DND-41 (cell line): ENCODE measurements at regions not wholly inside any gene's neighbourhood (a gene's known extent, or its start where the extent isn't known, plus 50 kb on each side); places are given as distances from the start of the nearest gene placed in this dataset.

Source experiments
- CTCF ChIP-seq: IDR thresholded peaks from 2 replicates; pipeline ENCODE4 v1.5.1; 2012; ENCODE audit warnings: borderline replicate concordance, low read length, moderate library complexity, mild to moderate bottlenecking; ENCODE audit not compliant: poor library complexity, severe bottlenecking; ENCODE audit errors: extremely low read depth
- EZH2 ChIP-seq: IDR thresholded peaks from 3 replicates; pipeline ENCODE4 v1.6.1; 2012; ENCODE audit warnings: borderline replicate concordance, low read depth, mild to moderate bottlenecking, moderate library complexity, low read length, inconsistent platforms; ENCODE audit not compliant: severe bottlenecking

GRCh38 chr10:3529691-3530090 lies 255.3 kb downstream of the KLF6 start:
- TF ChIP-seq CTCF: no peak
- no peak for TF ChIP-seq EZH2
